Peyer's patch (tissue), 4 donors: ENCODE measurements at regions not wholly inside any gene's neighbourhood (a gene's known extent, or its start where the extent isn't known, plus 50 kb on each side); places are given as distances from the start of the nearest gene placed in this dataset.

Experiments
- POLR2A ChIP-seq, 2 donors: fragments of 450-650 bp; IDR thresholded peaks; one replicate each; pipeline ENCODE4 v1.5.1; 2017; ENCODE audit warnings: antibody characterized with exemption in 2 of 2, mild to moderate bottlenecking in 2 of 2, moderate library complexity in 2 of 2
- TF ChIP-seq, protein P1 (sequence below), 6 experiments: fragments of 450-650 bp in 4 of 6; fragments of 200-600 bp in 2 of 6; sonication (generic) in 1 of 6; IDR thresholded peaks; one replicate each; pipeline ENCODE4 v1.5.1; 2017 to 2019; ENCODE audit warnings: antibody characterized with exemption in 6 of 6, mild to moderate bottlenecking in 3 of 6, moderate library complexity in 1 of 6

DNA sequence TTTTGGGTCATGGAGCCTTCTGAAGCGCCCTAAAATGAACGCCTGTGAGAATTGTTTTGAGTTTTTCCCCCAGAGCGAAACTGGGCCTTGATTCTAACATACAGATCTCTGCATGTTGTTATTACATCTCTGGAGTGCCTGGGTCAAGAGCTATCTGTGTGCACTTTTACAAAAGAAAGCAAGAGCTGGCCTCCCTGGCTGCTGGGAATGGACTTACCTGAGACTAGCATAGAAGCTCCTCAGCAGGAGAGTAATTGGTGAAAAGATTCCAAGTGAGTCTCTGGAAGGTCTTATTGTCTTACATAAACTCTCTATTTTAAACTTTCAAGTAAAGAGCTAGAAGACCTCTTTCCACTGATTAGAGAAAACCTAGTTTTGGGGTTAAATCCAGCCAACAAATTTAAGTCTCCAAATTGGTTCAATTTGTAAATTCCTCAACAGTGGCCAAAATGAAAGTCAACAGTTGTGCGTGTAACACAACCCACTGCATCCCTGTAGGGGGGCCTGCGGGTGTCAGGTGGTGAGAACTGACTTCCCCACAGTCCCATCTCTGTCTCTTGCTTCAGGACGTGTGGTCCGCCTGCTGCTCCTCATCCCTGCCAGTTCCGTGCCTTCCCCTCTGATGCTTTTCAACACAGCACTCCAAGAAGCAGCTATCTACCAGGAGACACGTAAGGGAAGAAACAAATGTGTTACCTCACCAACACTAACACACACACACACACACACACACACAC is 206.1 kb downstream of the SH3BP4 start:
- TF ChIP-seq, protein P1, sequence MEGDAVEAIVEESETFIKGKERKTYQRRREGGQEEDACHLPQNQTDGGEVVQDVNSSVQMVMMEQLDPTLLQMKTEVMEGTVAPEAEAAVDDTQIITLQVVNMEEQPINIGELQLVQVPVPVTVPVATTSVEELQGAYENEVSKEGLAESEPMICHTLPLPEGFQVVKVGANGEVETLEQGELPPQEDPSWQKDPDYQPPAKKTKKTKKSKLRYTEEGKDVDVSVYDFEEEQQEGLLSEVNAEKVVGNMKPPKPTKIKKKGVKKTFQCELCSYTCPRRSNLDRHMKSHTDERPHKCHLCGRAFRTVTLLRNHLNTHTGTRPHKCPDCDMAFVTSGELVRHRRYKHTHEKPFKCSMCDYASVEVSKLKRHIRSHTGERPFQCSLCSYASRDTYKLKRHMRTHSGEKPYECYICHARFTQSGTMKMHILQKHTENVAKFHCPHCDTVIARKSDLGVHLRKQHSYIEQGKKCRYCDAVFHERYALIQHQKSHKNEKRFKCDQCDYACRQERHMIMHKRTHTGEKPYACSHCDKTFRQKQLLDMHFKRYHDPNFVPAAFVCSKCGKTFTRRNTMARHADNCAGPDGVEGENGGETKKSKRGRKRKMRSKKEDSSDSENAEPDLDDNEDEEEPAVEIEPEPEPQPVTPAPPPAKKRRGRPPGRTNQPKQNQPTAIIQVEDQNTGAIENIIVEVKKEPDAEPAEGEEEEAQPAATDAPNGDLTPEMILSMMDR (IDR thresholded peaks at IDR 0.05) = no peak
- no peak for TF ChIP-seq POLR2A (IDR thresholded peaks at IDR 0.05)
